GM11168 (cell line): ENCODE measurements at regions not wholly inside any gene's neighbourhood (a gene's known extent, or its start where the extent isn't known, plus 50 kb on each side); places are given as distances from the start of the nearest gene placed in this dataset.

Source experiments
- in situ Hi-C: fragments of 300-500 bp; cut with MboI; formaldehyde crosslinking; loops from one replicate; pipeline ENCODE4 v1.12.0; 2022; ENCODE audit warnings: low sequenced_read_pairs; ENCODE audit not compliant: unreplicated experiment

DNA sequence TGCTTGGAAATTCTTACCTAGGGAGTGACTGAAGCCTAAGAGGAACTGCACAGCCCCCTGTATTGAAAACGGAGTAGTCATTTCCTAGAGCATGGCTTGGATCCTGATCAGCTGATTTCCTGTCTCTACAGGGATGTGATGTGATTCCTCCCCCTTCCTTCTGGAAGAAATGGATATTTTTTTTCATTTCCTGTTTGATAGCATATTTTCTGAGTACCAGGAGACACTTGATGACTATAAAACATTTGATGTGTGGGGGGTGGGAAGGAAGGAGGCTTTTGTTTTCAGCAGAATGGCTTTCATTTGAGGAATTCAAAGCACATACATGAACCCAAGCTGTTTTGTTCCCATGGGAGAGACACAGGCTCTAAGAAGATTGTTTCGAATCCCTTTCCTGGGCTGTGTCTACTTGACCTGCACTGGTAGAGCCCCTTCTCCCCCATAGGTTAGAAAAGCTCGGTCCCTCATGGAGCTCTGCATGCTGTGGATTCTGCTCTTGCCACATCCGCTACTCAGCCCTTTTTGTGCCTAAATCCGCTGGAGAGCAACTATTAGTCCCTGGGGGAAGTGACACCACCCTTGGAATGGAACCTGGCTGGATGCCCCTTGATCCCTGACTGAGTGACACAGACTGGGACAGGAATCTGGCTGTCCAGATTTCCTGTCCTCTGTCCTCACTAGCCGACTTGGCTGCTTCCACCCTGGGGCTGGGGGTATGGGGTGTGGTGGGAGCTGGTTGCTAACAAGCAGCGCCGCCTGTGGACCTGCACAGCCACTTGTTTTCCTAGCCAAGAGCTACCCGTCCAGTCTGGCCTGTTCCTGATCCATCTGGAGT is 71.8 kb upstream of the MACF1 start:
- in situ Hi-C loops, result no loop called here

GRCh38 chr1:39133340-39133684 is 71.2 kb upstream of the MACF1 start:
- in situ Hi-C loops, result no loop called here

DNA sequence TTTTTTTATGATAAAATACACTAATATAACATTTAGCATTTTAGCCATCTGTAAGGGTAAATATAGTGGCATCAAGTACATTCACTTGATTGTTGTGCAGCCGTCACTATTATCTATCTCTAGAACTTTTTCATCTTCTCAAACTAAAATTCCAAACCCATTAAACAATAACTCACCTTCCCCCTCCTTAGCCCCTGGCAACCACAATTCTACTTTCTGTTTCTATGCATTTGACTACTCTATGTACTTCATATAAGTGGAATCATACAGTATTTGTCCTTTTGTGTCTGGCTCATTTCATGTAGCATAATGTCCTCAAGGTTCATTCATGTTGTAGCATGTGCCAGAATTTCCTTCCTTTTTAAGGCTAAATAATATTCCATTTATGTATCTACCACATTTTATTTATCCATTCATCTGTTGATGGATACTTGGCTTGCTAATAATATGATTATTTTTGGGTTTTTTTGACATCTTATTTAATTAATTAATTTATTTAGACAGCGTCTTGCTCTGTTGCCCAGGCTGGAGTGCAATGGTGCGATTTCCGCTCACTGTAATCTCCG is 69.6 kb upstream of the MACF1 start:
- in situ Hi-C loops, result no loop called here

- in situ Hi-C loops, result no loop called here
These were observed 67.9 kb upstream of the MACF1 start for GRCh38 chr1:39136638-39137037.

DNA sequence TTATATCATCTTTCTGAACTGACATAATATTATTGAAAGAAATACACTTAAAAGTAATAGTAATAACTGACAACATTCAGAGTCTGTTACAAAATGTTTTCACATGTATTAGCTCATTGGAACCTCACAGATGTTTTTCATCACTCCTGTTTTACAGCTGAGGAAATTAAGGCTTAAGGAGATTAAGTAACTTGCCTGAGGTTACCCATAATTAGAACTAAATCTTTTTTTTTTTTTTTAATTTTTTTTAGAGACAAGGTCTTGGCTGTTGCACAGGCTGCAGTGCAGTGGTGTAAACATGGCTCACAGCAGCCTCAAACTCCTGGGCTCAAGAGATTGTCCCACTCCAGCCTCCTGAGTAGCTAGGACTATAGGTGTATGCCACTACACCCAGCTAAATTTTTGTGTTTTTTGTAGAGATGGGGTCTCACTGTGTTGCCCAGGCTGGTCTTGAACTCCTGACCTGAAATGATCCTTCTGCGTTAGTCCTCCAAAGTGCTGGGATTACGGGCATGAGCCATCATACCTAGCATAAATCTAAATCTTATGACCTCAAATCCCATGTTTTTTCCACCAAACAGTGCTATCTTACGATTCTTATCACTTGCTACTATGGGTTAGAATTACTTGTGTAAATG is 64.7 kb upstream of the MACF1 start:
- in situ Hi-C loops, result no loop called here

DNA sequence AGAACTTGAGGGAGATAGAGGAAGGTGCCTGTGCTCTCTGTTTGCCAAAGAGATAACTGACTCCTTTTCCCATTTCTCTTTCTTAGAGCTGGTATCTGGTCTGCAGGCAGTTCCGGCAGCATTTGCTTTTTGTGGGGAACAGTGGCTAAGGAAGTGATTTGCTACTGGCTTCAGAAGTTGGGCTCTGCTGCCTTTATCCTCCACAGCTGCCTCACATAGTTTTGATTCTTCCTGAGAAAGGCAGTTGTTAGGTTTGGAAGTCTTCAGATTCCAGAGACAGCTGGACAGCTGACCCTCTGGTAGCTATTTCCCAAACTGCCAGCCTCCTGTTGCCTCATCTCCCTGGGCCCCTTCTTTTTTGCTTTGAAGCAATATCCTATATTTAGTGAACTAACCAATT is 62.6 kb upstream of the MACF1 start:
- in situ Hi-C loops, result no loop called here

DNA sequence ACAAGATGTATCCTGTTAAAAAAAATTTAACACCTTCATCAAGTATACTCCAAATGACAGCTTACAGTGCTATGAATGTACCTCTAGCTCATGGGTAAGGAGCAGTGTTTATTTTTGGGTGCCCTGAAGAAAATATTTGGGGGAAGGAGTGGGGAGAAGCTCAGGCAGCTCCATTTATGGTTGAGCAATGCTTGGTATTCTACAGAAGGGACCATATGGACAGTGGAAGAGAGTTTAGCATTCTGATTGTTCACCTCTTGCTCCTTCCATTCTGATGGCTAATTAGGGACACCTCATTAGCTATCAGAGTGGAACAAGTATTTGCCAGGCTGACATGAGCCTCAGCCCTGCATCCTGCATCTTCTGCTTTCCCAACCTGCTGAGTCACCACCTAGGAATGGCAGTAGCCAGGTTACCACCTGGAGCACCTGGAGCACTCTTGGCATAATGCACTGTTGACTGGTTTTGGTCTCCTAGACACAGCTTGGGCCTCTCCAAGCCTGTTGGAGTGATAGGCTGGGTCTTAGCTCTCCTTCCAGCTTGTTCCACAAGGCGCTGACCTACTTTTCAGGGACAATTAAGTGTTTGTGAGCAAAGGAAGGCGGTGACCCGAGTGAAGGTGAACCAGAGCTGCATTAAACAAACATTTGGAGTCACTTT is 62.0 kb upstream of the MACF1 start:
- in situ Hi-C loops, result no loop called here

GRCh38 chr1:39144924-39145323 is 59.6 kb upstream of the MACF1 start:
- in situ Hi-C loops, result no loop called here

DNA sequence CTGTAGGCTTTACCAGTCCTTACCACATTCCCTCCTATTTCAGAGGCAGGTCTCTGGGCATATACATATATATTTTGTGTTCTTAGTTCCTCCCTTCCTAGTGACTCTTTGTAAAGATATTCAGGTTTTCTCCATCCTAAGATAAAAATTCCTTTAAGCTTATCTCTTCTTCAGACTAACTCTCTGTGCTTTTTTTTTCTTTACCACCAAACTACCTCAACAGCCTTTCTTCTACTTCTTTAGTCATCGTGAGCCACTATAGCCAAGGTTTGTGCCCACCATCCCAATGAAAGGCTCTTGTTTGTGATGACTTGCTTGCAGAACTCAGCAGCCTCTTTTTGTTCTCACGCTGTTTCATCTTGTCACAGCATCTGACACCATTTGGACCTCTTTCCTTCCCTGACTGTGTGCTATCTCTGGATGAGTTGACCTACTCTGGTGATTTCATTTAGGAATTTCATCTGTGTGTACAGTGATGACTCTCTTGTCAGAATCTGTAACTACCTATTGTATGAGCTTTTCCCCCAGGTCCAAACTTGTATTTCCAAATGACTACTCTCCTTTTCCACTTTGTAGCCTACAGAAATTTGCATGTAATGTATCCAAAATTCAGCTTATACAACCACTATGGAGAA is 59.0 kb upstream of the MACF1 start:
- in situ Hi-C loops, result no loop called here

- in situ Hi-C loops, result no loop called here
These were observed 57.8 kb upstream of the MACF1 start for GRCh38 chr1:39146681-39147080.

DNA sequence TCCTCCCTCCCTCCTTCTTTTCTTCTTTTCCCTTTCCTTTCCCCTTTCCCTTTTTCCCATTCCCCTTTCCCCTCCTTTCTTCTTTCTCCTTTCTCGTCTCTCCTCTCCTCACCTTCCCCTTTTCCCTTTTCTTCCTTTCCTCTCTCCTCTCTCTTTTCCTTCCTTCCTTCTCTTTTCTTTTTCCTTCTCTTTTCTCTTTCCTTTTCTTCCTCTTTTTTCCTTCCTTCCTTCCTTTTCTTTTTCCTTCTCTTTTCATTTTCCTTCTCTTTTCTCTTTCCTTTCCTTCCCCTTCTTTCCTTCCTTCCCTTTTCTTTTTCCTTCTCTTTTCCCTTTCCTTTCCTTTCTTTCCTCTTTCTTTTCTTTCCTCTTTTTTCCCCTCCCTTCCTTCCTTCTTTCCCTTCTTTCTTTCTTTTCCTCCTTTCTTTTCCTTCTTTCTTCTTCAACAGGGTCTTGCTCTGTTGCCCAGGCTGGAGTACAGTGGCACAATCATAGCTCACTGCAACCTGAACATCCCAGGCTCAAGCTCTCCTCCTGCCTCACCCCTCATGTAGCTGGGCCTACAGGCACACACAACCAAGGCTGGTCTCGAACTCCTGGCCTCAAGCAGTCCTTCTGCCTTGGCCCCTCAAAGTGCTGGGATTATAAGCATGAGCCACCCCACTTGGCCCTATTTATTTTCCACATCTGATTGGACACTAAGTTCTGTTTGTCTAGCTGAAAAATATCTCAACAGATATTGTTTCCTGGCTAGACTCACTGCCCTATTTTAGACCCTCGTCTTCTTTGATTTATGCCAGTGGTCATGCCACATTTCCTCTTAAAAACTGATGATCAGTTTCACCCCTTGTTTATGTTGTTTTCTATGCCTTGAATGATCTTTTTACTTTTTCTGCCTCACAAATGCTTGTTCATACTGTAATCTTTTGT is 57.1 kb upstream of the MACF1 start:
- in situ Hi-C loops, result no loop called here

DNA sequence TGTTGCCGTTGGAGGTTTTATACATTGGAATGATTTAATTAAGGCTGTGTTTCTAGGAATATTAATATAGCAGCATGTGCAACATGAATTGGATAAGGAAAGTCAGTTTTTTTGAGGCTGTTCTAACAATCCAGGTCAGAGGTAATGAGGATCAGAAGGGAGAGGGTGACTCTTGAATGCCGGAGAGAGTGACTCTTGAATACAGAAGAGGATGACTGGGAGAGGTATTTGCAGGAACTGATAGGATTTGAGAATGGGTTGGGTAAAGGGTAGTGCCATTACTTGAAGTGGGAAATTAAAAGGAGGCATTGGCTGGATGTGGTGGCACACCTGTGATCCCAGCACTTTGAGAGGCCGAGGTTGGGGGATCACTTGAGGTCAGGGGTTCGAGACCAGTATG is 55.6 kb upstream of the MACF1 start:
- in situ Hi-C loops, result no loop called here

GRCh38 chr1:39149509-39149908 is 55.0 kb upstream of the MACF1 start:
- in situ Hi-C loops, result no loop called here

- in situ Hi-C loops, result no loop called here
These were observed 53.7 kb upstream of the MACF1 start for GRCh38 chr1:39150779-39151178.

DNA sequence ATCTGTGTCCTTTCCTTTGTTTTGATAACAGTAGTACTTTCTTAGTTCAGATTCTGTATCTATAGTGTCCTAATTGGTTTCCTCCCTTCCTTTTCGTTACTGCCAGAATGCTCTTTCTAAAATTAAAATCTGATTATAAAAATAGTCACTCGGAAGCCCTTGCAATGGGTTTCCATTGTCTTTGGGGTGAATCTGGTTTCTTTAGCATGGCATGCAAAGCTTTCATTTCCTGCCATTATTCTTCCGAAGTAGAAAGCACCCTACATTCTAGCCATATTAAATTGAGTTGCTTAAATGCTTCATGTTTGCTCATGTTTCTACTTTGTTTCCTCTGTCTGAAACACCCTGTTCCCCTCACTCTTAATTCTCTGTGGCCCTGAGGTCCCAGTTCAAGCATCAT is 53.2 kb upstream of the MACF1 start:
- in situ Hi-C loops, result no loop called here

DNA sequence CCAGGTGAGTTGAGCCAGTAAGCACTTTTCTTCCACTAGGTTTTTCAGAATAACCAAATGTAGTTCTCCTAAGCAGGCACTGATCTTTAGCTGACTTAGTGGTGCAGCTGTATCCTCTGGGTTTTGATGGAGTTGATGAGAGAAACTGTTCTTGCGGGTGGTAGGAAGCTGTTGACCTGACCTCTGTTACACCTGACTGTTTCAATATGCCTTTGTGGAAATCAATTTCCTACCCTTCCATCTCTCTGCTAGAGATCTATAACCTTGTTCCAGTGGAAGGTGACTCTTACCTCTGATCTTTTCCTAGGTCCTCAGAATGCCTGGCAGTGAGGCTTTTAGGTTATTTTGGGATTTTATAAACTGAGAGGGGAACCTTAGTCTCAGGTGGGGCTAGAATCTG is 51.6 kb upstream of the MACF1 start:
- in situ Hi-C loops, result no loop called here

DNA sequence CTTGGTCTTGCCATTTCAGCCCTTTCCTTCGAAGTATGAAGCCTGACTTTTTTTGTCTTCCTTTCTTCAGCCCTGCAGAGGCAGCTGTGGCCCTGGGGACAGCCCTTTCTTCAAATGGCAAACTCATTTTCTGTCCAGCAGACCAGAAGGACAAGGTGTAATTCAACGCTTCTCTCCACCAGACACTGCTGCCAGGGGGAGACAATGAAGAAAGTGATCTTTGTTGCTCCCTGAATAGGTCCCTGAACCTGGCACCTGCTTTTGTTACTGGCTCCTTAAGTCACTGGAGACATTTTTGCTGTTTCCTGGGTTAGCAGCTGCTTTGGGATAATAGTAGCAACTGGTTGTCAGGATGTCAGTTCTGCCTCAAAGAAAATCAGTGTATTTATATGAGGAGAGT is 50.8 kb upstream of the MACF1 start:
- in situ Hi-C loops, result no loop called here

DNA sequence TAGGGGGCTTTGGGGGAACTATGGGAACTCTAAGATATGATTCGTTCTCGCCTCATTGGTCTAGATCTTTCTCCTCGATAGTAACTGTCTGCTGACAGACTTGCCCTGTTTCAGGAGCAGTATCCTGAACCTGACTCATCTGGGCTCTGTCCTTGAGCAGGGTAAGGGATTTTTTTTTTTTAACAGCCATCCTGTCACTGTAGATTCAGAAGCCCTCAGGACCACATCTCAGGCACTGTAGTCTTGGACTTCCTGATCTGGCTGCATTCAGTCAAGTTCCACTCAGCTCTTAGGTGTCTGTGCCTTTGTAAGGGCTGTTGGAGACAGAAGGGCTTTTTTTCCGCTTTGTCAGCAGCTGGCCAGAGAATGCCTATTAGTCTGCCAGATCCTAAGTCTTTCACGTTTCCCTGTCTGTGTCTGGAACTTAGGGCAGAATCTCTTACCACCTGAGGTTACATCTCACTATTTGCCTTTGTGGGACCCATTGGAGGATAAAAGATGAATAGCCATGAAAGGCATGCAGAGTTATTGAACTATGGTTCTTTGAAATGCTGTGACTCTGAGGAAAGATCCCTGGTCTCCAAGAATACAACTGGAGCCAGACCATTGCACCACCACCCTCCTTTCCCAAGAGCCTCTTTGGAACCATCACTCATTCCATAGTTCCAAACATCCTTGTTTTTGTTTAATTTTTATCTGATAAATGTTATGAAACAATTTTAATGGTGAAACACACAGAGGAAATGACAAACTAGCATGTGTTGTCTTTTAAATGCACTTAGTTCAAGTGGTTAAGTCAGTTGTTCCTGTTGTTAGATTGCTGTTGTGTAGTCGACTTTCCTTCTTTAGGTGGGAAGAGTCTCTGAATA is 49.7 kb upstream of the MACF1 start:
- in situ Hi-C loops, result no loop called here
